Activated CD4-positive, alpha-beta memory T cell treated with anti-CD3 and anti-CD28 coated beads, Interleukin-2, amount 10 ng/mL, durations not matched to agents 7 days and 5 days (primary cell): ENCODE measurements at regions not wholly inside any gene's neighbourhood (a gene's known extent, or its start where the extent isn't known, plus 50 kb on each side); places are given as distances from the start of the nearest gene placed in this dataset.

Source experiments
- CTCF ChIA-PET: fragments of 350-600 bp; sonication (Branson Sonifier 250); formaldehyde crosslinking; loops from one replicate; lab custom pipeline; 2021; ENCODE audit warnings: antibody characterized with exemption, inconsistent platforms; lab: Charles Lee
- POLR2A ChIA-PET: fragments of 350-600 bp; sonication (Branson Sonifier 250); formaldehyde crosslinking; loops from one replicate; lab custom pipeline; 2021; ENCODE audit warnings: antibody characterized with exemption; lab: Charles Lee
- DNase-seq: peaks from one replicate; pipeline ENCODE4 v3.0.0-alpha.2; 2020
- H3K27ac Mint-ChIP-seq: one replicate; pipeline ENCODE4 v1.8.0; 2021; ENCODE audit warnings: mild to moderate bottlenecking, mixed read lengths
- H3K27me3 Mint-ChIP-seq: one replicate; pipeline ENCODE4 v1.8.0; 2021; ENCODE audit warnings: mixed read lengths
- H3K36me3 Mint-ChIP-seq: one replicate; pipeline ENCODE4 v1.8.0; 2021; ENCODE audit warnings: low read depth, mixed read lengths
- H3K4me1 Mint-ChIP-seq: one replicate; pipeline ENCODE4 v1.8.0; 2021; ENCODE audit warnings: mixed read lengths
- H3K4me3 Mint-ChIP-seq: one replicate; pipeline ENCODE4 v1.8.0; 2021; ENCODE audit warnings: mild to moderate bottlenecking, mixed read lengths
- H3K9me3 Mint-ChIP-seq: one replicate; pipeline ENCODE4 v1.8.0; 2021; ENCODE audit warnings: mixed read lengths

DNA sequence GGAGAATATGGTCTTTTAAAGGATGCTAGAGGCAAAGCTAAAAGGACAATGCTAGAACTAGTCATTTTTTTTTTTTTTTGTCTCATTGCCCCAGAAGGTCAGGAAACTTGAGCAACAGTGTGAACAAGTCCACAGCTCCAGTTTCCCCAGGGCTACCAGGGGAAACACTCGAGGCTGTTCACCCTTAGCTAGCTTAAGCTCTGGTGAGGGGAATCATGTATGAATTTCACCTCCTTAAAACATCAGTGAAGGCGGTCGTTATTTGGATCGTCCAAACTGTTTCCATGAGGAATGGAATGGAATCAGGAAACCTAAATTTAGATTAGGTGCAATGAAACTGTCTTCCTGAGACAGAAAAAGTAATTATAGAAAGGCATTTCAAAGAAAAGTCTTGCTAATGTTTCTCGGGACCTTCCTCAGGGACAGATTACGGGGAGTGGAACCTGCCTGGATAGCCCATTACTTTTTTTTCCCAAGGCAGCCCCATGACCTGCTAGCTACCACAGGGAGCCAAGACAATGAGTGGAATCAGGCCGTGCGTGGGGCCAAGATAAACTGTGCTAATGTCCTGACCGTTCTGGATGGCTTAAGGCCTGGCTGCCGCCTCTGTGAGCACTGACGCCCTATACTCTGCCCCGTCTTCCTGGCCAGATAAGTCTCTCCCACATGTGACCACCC, 164.8 kb upstream of the SGK1 start:
- H3K4me3 Mint-ChIP-seq: no peak overlapping the region
- no peak overlapping the region for H3K27ac Mint-ChIP-seq
- peaks cover 5% of the 10 kb centered on the region for H3K9me3 Mint-ChIP-seq
- H3K27me3 Mint-ChIP-seq: no peaks in the 10 kb centered on the region
- DNase-seq: no peak
- ChIA-PET POLR2A (no interaction called here), CTCF (no interaction called here)
- peaks cover 2% of the 10 kb centered on the region for H3K36me3 Mint-ChIP-seq
- peaks cover 4% of the 10 kb centered on the region for H3K4me1 Mint-ChIP-seq

DNA sequence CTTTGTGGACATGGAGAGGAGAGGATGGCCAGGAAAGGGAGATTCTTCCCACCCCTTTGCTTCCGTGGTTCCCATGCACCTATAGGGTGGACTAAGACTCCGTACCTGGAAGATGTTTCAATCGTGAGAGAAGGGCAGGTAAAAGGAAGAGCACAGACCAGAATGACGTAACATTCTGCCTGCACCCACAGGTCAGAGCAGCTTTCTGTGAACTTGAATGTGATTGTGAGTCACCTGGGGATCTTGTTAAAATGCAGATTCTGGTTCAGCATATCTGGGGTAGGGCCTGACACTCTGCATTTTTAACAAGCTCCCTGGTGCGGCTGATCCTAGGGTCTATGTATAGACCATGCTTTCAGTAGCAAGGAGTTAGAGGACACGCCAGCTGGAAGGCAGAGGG, 164.1 kb upstream of the SGK1 start:
- ChIA-PET CTCF (no interaction called here), POLR2A (interaction anchor here (0.6 kb wide), 1 partner anchor 125 kb away, joined by 3 read pairs; no protein-coding TSS in a partner anchor)
- DNase-seq: no peak
- Mint-ChIP-seq H3K27me3 (no peaks in the 10 kb centered on the region), H3K36me3 (peaks cover 2% of the 10 kb centered on the region), H3K9me3 (peaks cover 5% of the 10 kb centered on the region), H3K4me3 (no peak overlapping the region), H3K27ac (no peak overlapping the region), H3K4me1 (peaks cover 4% of the 10 kb centered on the region)

DNA sequence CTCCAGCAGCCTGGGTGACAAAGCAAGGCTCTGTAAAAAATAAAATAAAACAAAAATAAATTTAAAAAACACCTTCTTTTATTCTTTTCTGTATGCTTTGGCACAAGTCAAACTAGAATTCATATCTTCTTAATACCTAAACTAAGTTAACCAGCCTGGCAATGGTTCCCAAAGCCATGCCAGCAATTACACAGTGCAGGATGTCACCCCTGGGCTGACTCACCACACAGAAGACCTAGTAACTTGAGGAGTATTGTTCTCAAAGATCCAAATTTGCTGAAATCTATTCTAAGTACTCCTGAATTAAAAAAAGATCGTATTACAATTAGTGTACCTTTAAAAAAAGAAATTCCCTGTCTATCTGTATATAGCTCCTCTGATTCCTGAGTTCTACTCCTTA, 162.7 kb upstream of the SGK1 start:
- ChIA-PET CTCF (no interaction called here), POLR2A (no interaction called here)
- H3K27me3 Mint-ChIP-seq: no peaks in the 10 kb centered on the region
- H3K4me1 Mint-ChIP-seq: peaks cover 4% of the 10 kb centered on the region
- H3K9me3 Mint-ChIP-seq: no peaks in the 10 kb centered on the region
- DNase-seq: no peak
- H3K36me3 Mint-ChIP-seq: no peaks in the 10 kb centered on the region
- H3K4me3 Mint-ChIP-seq: no peak overlapping the region
- H3K27ac Mint-ChIP-seq: no peak overlapping the region

DNA sequence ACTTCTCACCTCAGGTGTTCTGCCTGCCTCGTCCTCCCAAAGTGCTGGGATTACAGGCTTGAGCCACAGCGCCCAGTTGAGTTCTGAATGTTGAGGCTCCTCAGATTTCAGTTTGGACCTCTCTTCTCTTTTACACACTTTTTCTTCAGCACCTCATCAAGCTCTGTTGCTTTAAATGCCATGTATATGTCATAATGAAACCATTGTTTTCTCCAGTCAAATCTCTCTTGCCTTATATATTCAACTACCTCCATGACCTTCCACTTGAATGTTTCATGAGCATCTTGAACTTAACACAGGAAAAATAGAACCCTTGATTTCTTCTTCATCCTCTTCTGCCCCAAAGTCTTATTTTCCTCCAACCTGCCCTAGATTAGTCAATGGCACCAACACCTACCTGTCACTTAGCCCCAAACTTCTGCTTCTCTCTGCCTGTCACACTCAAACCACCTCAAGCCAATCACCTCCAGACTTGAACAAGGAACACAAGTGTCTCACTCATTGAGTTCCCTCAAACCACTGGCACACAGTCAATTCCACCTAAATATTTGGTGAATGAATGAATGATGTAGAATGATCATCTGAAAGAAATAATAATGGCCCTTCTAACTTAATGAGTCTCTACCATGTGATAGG, 161.0 kb upstream of the SGK1 start:
- H3K9me3 Mint-ChIP-seq: no peaks in the 10 kb centered on the region
- no peaks in the 10 kb centered on the region for H3K27me3 Mint-ChIP-seq
- peaks cover 4% of the 10 kb centered on the region for H3K4me1 Mint-ChIP-seq
- no peak overlapping the region for H3K4me3 Mint-ChIP-seq
- no peak overlapping the region for H3K27ac Mint-ChIP-seq
- no peaks in the 10 kb centered on the region for H3K36me3 Mint-ChIP-seq
- DNase-seq: no peak
- ChIA-PET CTCF (no interaction called here), POLR2A (no interaction called here)

DNA sequence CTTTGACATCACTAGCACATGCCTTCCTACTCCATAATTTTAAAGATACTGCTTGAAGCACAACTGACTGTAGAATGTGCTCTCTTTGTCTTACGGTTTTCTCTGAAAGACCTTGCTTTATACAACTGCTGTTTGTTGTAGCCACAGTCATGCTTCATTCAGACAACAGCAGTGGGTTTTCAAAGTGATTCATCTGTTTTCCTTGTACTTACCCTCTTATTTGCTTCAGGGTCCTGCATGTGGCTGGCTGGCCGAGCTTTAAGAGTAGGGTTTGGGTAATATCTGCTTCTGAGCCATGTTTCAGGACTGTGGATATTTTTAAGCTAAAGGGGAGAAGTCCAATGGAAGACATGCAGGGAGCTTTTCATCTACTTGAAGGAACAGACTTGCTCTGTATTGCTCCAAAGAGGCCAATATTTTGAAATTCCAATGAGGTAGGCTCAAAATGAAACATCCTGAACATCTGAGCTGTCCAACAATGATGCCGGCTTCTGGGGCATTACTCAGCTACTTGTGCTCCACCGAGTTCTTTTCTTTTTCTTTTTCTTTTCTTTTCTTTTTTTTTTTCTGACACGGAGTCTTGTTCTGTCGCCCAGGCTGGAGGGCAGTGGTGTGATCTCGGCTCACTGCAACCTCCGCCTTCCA, 160.2 kb upstream of the SGK1 start:
- no peak for DNase-seq
- H3K27me3 Mint-ChIP-seq: no peaks in the 10 kb centered on the region
- no peaks in the 10 kb centered on the region for H3K9me3 Mint-ChIP-seq
- H3K4me1 Mint-ChIP-seq: peaks cover 4% of the 10 kb centered on the region
- POLR2A ChIA-PET: no interaction called here
- no peaks in the 10 kb centered on the region for H3K36me3 Mint-ChIP-seq
- H3K4me3 Mint-ChIP-seq: no peak overlapping the region
- no peak overlapping the region for H3K27ac Mint-ChIP-seq
- CTCF ChIA-PET: no interaction called here

DNA sequence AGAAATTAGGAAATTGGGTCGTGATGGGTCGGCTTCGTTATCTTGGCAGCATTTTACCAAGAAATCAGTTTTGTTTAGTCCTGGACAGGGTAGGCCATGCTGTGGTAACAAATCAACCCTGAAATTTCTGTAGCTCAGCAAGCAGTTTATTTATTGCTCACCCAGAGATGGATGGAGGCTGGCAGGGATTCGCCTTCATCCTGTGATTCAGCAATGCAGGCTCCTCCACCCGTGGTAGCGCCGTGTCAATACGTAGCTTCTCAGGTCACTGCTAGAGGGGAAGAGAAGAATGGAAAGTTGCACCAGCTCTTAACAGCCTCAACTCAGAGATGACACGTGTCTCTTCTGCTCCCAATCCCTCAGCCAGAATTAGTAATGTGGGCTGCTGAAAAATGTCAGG, 157.0 kb upstream of the SGK1 start:
- POLR2A ChIA-PET: interaction anchor here (0.8 kb wide), 1 partner anchor 187 kb away, joined by 3 read pairs; no protein-coding TSS in a partner anchor

DNA sequence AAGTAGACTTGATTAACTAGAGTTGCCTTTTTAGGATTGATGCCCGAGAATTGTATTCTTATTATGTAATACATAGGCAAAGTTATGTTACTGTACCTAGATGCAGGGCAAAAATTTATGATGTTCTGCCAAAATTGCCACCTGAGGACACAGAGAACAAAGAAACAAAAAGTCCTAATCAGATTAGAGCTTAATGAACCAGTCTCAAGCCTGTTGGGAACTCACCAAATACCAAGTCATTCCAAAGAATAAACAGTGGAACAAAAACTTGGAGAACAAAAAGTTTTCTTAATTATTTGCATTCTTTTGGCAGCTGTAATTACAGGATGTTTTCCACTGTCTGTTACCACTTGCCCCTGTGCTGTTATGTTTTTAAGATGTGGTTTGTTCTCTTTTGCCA, 154.7 kb upstream of the SGK1 start:
- Mint-ChIP-seq H3K27me3 (no peaks in the 10 kb centered on the region), H3K9me3 (no peaks in the 10 kb centered on the region), H3K4me1 (no peaks in the 10 kb centered on the region), H3K4me3 (no peak overlapping the region), H3K27ac (no peak overlapping the region), H3K36me3 (no peaks in the 10 kb centered on the region)
- no peak for DNase-seq
- ChIA-PET CTCF (no interaction called here), POLR2A (no interaction called here)

More for the DNA sequence above, 157.0 kb upstream of the SGK1 start:
- H3K36me3 Mint-ChIP-seq: no peaks in the 10 kb centered on the region
- CTCF ChIA-PET: no interaction called here
- H3K27me3 Mint-ChIP-seq: no peaks in the 10 kb centered on the region
- peaks cover 4% of the 10 kb centered on the region for H3K4me1 Mint-ChIP-seq
- no peak for DNase-seq
- H3K4me3 Mint-ChIP-seq: no peak overlapping the region
- H3K9me3 Mint-ChIP-seq: no peaks in the 10 kb centered on the region
- no peak overlapping the region for H3K27ac Mint-ChIP-seq

DNA sequence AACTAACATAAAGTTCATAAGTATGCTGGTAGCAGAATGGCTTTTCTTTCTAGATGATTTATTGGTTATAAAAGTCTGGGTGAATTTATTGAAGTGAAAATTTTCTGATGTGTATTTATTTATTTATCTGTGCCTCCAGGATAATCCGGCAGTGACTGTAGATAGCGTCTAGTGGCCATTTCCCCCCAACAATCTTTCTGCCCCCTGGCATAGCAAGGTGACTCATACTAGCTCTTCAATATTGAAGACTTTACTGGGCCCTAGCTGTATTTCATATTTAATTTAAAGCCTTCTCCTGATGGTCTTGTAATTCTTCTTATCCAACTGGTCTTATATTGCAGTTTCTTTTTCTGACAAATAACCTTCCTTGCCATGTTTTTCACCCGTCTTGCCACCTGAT, 154.1 kb upstream of the SGK1 start:
- no peaks in the 10 kb centered on the region for H3K4me1 Mint-ChIP-seq
- ChIA-PET CTCF (no interaction called here), POLR2A (no interaction called here)
- DNase-seq: no peak
- H3K27ac Mint-ChIP-seq: no peak overlapping the region
- no peaks in the 10 kb centered on the region for H3K27me3 Mint-ChIP-seq
- H3K4me3 Mint-ChIP-seq: no peak overlapping the region
- no peaks in the 10 kb centered on the region for H3K9me3 Mint-ChIP-seq
- H3K36me3 Mint-ChIP-seq: no peaks in the 10 kb centered on the region

DNA sequence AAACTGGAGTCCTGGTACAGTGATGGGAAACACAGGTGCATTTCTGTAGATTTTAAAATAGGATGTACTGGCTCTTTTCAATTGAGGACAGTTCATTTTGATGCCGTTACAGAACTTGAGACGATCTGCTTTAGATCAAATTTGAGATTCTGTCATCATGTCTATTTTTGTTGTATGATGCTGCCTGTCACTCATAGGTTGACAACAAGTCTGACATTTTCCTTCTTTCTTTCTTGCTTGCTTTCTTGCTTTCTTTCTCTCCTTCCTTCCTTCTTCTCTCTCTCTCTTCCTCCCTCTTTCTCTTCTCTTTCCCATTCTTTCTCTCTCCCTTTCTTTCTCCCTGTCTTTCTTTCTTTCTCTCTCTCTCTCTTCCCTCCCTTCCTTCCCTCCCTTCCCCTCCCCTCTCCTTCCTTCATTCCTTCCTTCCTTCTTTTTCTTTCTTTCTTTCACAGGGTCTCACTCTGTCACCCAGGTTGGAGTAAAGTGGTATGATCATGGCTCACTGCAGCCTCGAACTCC, 152.6 kb upstream of the SGK1 start:
- ChIA-PET POLR2A (no interaction called here), CTCF (no interaction called here)
- no peak for DNase-seq
- H3K9me3 Mint-ChIP-seq: no peaks in the 10 kb centered on the region
- H3K4me1 Mint-ChIP-seq: no peaks in the 10 kb centered on the region
- H3K27ac Mint-ChIP-seq: no peak overlapping the region
- no peak overlapping the region for H3K4me3 Mint-ChIP-seq
- H3K36me3 Mint-ChIP-seq: no peaks in the 10 kb centered on the region
- no peaks in the 10 kb centered on the region for H3K27me3 Mint-ChIP-seq

DNA sequence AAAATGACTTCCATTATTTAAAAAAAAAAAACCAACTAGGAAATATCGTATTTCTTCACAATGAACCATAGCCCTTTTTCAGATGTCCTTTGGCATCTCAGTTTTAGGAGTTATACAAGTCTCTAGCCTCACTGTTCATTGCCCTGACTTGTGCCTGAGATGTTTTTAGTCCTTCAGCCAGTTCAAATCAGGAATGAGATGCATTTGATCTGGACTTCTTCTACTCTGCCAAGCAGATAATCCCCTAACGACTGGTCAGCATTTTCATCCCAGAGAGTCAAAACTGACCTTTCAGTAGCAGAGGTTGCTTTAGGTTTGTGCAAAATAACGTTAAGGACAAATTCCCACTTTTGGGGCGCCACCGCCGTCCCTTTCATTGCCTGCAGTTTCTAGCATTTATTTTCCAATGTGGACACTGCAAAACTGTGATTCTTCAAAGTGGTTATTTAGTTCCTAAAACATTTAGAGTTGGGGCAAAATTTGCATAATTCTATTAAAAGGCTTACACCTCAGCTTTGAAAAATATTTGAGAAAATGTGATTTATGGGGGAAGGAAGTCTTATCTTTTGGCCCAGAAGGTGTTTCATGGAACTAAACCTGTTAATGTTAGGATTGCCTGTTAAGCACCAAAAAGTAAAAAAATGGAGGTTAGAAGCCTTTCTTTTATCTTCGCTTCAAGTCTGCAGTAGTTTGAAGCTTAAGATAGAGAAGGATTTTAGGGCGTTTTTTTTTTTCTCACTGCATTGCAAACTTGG, 152.0 kb upstream of the SGK1 start:
- CTCF ChIA-PET: no interaction called here

DNA sequence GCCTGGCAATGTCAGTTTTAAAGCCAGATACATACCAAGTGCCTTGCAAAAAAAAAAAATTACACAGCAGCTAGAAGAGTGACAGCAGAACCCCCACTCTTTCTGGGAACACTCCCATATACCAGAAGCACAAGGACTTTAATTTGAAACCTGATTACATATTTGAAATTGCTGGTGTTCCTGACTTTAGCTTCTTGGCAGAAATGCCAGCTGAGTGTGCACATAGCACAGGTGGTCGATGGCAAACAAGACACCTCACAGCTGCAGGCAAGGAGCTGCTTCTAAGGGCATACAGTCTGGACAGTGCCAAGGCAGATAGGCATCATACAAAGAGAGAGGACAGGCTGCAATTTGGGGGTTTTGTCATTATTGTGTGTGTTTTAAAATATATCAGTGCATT, 150.7 kb upstream of the SGK1 start:
- Mint-ChIP-seq H3K36me3 (no peaks in the 10 kb centered on the region), H3K9me3 (no peaks in the 10 kb centered on the region), H3K27me3 (no peaks in the 10 kb centered on the region), H3K4me1 (peaks cover 10% of the 10 kb centered on the region), H3K27ac (no peak overlapping the region), H3K4me3 (no peak overlapping the region)
- DNase-seq: no peak
- POLR2A ChIA-PET: no interaction called here
- CTCF ChIA-PET: no interaction called here

More for the DNA sequence above, 152.0 kb upstream of the SGK1 start:
- Mint-ChIP-seq H3K36me3 (no peaks in the 10 kb centered on the region), H3K4me3 (no peak overlapping the region), H3K27ac (no peak overlapping the region), H3K27me3 (no peaks in the 10 kb centered on the region), H3K9me3 (no peaks in the 10 kb centered on the region), H3K4me1 (peaks cover 1% of the 10 kb centered on the region)
- no peak for DNase-seq
- POLR2A ChIA-PET: no interaction called here

DNA sequence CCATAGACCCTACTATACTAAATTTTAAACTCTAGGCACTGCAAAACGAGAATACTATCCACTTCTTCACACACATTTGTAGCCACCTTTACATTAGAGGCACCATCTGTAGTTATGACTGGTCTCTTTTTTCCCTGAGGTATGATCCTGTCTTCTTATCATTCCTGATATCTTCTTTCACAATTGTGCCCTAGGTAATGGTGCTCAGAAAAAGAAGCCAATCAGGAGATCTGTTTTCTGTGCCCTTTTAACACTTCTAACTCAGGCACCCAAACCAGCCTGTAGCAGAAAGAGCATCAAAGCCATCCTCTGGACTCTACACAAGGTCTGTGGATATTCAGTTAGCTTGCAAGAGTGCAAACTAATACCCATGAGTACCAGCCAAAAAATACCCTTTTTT, 149.7 kb upstream of the SGK1 start:
- Mint-ChIP-seq H3K9me3 (no peaks in the 10 kb centered on the region), H3K27me3 (no peaks in the 10 kb centered on the region), H3K27ac (no peak overlapping the region), H3K4me3 (no peak overlapping the region), H3K4me1 (peaks cover 10% of the 10 kb centered on the region), H3K36me3 (no peaks in the 10 kb centered on the region)
- ChIA-PET POLR2A (no interaction called here), CTCF (no interaction called here)
- no peak for DNase-seq
